Activated CD4-positive, alpha-beta T cell treated with anti-CD3 and anti-CD28 coated beads, Interleukin-2, Interleukin-4, amounts not matched to agents 100 ng/mL and 50 ng/mL, durations not matched to agents 16 hours and 8 hours (primary cell): ENCODE measurements at regions not wholly inside any gene's neighbourhood (a gene's known extent, or its start where the extent isn't known, plus 50 kb on each side); places are given as distances from the start of the nearest gene placed in this dataset.

Source experiments
- DNase-seq: peaks from one replicate; pipeline ENCODE4 v3.0.0-alpha.2; 2020; ENCODE audit warnings: low spot score

DNA sequence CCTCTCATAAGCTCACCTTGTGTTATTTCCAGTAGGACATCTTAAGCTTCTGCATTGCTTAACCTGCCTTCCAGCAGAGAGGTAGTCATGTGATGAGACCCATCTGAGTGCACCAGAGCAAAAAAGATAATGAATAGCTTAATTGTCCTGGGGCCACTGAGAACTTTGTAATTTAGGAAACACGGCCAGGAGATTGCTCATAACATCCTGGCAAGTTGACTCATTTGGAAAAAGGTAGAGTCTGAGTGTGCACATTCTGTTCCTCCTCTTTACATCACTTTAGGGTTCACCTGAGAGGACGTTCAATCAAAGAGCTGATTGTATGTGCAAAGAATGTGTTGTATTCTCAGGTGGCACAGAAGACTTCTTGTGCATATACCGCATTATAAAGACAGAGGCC is 830.2 kb upstream of the SOX11 start:
- DNase-seq, result no peak

GRCh38 chr2:4866198-4866597 is 826.0 kb upstream of the SOX11 start:
- DNase-seq, result no peak

- DNase-seq, result no peak
These were observed 823.7 kb upstream of the SOX11 start for GRCh38 chr2:4868466-4868865.

- DNase-seq, result no peak
These were observed 823.0 kb upstream of the SOX11 start for GRCh38 chr2:4869154-4869553.

DNA sequence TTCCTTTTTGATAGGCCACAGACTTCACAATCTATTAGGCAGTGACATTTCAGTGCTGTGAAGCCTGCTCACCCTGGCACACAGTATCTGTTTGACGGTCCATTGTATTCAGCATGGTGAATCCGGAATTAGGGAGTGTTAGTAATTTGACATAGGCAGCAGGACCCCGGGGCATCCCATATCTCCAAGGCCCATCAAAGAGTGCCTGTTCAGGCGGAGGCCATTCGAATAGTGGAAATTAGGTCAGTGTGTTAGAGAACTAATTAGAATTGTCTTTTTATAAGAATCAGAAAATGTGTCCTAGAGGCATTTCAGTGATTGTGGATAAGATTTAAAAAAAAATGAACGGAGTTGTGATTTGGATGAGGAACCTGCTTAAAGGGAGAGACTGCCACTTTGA is 818.8 kb upstream of the SOX11 start:
- DNase-seq, result no peak

DNA sequence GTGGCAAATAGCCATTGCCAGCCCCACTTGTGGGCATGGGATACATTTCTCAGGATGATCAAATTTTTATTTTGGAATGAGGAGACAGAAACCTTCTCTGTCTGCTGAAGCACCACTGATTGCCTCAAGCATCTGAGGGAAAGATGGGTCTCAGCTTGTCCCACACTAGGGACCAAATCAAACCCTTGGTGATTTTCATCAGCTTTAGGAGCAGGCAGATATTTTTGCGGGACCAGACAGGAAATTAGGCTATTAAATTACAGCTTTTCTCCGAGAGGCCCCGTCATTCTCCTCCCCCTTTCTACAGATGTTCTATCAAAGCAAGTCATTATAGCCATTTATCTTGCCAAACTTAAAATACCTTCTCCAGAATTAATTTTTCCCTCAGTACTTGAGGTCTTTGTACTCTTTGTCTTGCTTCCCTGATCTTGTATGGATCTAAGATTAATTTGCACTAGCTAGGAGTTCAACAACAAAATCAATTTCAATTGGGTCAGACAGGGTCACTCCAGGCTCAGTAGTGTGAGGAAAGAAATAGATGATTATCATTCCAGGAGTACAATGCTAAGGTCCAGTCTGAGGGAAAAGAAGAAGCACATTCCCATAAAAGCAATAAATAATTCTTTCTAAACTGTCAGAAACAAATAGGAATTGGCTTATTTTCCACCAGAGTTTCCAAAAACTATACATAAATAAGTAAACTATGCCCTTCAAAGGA is 818.1 kb upstream of the SOX11 start:
- no peak for DNase-seq

DNA sequence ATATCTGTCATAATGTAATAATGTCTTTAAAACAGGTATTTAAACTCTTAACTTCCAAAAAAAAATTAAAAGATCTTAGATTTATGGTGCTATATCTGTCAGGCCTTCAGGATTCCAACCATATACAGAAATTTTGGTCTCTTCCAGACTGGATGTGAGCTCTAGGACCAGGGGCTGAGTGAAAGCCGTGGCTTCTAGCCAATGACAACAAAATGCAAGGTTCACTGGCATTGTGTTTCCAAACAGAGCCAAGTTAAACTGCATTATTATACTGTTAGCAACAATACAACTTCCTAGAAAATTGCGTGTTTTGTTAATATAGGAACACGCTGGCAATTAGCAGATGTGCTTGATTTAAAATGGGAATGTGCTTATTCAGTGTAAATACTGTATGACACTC is 809.8 kb upstream of the SOX11 start:
- DNase-seq, result no peak

GRCh38 chr2:4882941-4883340 is 809.2 kb upstream of the SOX11 start:
- no peak for DNase-seq

- no peak for DNase-seq
These were observed 808.8 kb upstream of the SOX11 start for GRCh38 chr2:4883375-4883774.

- no peak for DNase-seq
These were observed 808.0 kb upstream of the SOX11 start for GRCh38 chr2:4884117-4884571.

DNA sequence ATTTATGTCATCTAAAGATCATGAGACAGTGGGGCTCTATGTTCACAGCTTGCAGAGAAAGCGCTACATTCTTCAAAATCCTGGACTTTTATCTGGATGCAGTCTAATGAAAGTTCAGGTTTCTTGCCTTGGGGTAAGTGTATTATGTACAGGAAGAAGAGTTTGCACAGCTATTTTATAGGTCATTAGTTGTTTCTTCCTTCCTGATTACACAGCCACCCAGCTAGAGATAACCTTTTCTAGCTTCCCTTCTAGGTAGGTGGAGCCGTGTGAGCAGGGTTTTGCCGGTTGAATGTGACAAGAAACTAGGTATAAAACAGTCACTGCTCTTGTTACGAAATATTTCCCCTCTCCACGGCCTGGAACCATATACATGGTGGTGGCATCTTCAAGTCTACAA is 800.8 kb upstream of the SOX11 start:
- DNase-seq, result no peak

GRCh38 chr2:4895371-4895770 is 796.8 kb upstream of the SOX11 start:
- DNase-seq, result no peak

GRCh38 chr2:4898706-4899105 is 793.5 kb upstream of the SOX11 start:
- no peak for DNase-seq

DNA sequence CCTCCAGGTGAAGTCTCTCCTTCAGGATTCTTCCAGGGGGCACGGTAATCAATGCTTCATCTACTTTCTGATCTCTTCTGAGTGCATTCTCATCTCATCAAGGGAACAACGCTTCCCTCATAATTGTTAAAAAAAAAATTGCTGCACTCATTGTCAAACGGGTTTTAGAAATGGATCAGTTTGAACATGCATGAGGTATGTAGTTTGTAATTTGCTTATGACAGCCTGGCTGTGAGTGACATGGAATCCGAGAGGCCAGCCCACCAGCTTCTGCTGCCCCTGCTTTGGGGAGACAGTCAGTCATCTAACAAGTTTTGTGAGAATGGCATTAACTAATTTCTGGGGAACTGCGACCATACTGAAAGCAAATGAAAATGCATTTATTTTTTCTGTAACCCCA is 791.9 kb upstream of the SOX11 start:
- no peak for DNase-seq

GRCh38 chr2:4900861-4901770 is 791.1 kb upstream of the SOX11 start:
- no peak for DNase-seq

- DNase-seq, result no peak
These were observed 788.4 kb upstream of the SOX11 start for GRCh38 chr2:4903656-4904348.

- DNase-seq, result no peak
These were observed 783.7 kb upstream of the SOX11 start for GRCh38 chr2:4908461-4908860.

- no peak for DNase-seq
These were observed 782.7 kb upstream of the SOX11 start for GRCh38 chr2:4909346-4910009.

DNA sequence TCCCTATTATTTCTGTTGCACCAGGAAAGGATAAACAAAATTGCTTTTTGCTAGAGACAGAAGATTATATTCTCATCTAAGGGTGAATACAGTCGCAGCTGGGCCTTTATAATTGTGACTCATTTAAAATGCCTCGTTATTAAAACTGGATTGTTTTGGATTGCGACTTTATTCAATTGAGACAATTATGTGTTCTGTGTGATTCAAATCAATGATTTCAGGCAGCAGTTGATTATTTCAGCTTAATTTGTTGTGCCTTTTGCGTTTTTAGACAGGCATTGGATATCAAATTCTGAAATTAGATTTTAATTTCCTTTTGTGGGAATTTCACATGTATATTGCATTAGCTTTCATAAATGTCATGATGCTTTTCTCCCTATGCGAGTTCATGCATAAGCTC is 778.1 kb upstream of the SOX11 start:
- no peak for DNase-seq

GRCh38 chr2:4914551-4914950 is 777.6 kb upstream of the SOX11 start:
- DNase-seq, result no peak

DNA sequence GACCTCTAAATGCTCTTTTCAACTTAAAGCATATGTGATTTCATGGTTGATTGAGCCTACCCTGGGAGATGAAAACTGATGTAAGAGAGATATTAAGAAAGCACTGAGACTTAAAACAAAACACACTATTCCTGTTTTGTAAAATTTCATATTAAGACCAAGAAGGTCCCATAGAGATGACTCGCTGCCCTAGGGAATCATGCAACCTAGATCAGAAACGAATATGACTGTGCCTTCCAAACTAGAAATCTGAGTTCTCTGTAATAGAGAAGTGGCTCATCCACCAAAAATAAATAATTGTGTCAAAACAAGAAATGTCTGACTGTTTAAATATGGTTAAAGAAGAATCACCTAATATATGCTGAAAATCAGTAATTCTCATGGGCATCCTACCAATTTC is 776.8 kb upstream of the SOX11 start:
- DNase-seq, result no peak

GRCh38 chr2:4916094-4916493 is 776.1 kb upstream of the SOX11 start:
- DNase-seq, result no peak
